SH-SY5Y (cell line): ENCODE measurements at regions not wholly inside any gene's neighbourhood (a gene's known extent, or its start where the extent isn't known, plus 50 kb on each side); places are given as distances from the start of the nearest gene placed in this dataset.

ENCODE experiments used
- GATA2 ChIP-seq: IDR thresholded peaks from 2 replicates; pipeline ENCODE4 v1.6.1; 2011; ENCODE audit warnings: mild to moderate bottlenecking, low read depth, low read length
- GATA3 ChIP-seq: IDR thresholded peaks from 2 replicates; pipeline ENCODE4 v1.6.1; 2011; ENCODE audit warnings: low read depth, mild to moderate bottlenecking, low read length, moderate library complexity

DNA sequence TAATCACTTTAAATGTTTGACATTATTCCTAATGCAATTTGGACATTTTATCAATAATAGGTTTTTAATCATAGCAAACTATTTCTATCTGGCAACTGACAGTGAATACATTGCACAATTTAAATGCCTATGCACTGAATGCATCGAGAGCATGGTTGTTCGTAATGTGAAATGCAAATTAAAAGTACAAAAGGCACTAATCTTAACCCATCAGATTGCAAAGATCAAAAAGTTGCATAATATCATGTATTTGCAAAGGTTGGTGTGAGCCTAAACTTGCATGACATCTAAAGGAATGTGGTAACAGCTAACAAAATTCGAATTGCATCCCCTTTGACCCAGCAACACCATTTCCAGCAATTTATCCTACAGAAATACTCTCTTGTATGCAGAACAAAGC lies 469.9 kb upstream of the IRAK1BP1 start:
- TF ChIP-seq GATA2, result no peak
- TF ChIP-seq GATA3, result no peak
